H54 (cell line): ENCODE measurements at regions not wholly inside any gene's neighbourhood (a gene's known extent, or its start where the extent isn't known, plus 50 kb on each side); places are given as distances from the start of the nearest gene placed in this dataset.

ENCODE experiments used
- DNase-seq: peaks from one replicate; pipeline ENCODE4 v3.0.0; 2011; ENCODE audit warnings: low spot score, mixed read lengths; ENCODE audit not compliant: insufficient read length
- FAIRE-seq: peaks from 3 replicates; lab custom pipeline; 2011; peaks lifted over from hg19 to GRCh38; lab: Jason Lieb, UNC
- POLR2A ChIP-seq: IDR thresholded peaks from 2 replicates; pipeline ENCODE4 v1.6.1; 2011; ENCODE audit warnings: low read depth, mild to moderate bottlenecking, low read length

- TF ChIP-seq POLR2A, result no peak
- FAIRE-seq (no peak), DNase-seq (peak; percentile 86)
These were observed 103.2 kb upstream of the DUSP22 start for GRCh38 chr6:188821-189655.

- DNase-seq (no peak), FAIRE-seq (no peak)
- no peak for TF ChIP-seq POLR2A
These were observed 102.6 kb upstream of the DUSP22 start for GRCh38 chr6:189676-190075.

- TF ChIP-seq POLR2A, result no peak
- no peak for FAIRE-seq
- no peak for DNase-seq
These were observed 101.5 kb upstream of the DUSP22 start for GRCh38 chr6:190596-191395.

- DNase-seq, result no peak
- TF ChIP-seq POLR2A, result no peak
- FAIRE-seq, result no peak
These were observed 100.6 kb upstream of the DUSP22 start for GRCh38 chr6:191487-192312.

- TF ChIP-seq POLR2A, result no peak
- DNase-seq, result no peak
- no peak for FAIRE-seq
These were observed 100.0 kb upstream of the DUSP22 start for GRCh38 chr6:192313-192664.

GRCh38 chr6:193180-193579, 99.1 kb upstream of the DUSP22 start:
- no peak for DNase-seq
- TF ChIP-seq POLR2A, result no peak
- FAIRE-seq, result no peak

GRCh38 chr6:193773-194310, 98.4 kb upstream of the DUSP22 start:
- no peak for DNase-seq
- TF ChIP-seq POLR2A, result no peak
- no peak for FAIRE-seq

- FAIRE-seq, result no peak
These were observed 96.4 kb upstream of the DUSP22 start for GRCh38 chr6:195861-196360.

GRCh38 chr6:196543-196942, 95.7 kb upstream of the DUSP22 start:
- no peak for TF ChIP-seq POLR2A
- FAIRE-seq, result no peak
- no peak for DNase-seq

More at GRCh38 chr6:195861-196360, 96.4 kb upstream of the DUSP22 start:
- DNase-seq, result no peak
- no peak for TF ChIP-seq POLR2A

- FAIRE-seq (no peak), DNase-seq (no peak)
- no peak for TF ChIP-seq POLR2A
These were observed 88.6 kb upstream of the DUSP22 start for GRCh38 chr6:203661-204060.

- no peak for TF ChIP-seq POLR2A
- DNase-seq (no peak), FAIRE-seq (no peak)
These were observed 86.0 kb upstream of the DUSP22 start for GRCh38 chr6:206264-206663.

GRCh38 chr6:208364-208763, 83.9 kb upstream of the DUSP22 start:
- TF ChIP-seq POLR2A, result no peak
- DNase-seq (no peak), FAIRE-seq (no peak)

- DNase-seq, result no peak
- TF ChIP-seq POLR2A, result no peak
- FAIRE-seq, result no peak
These were observed 83.3 kb upstream of the DUSP22 start for GRCh38 chr6:208938-209337.

- no peak for TF ChIP-seq POLR2A
- DNase-seq (no peak), FAIRE-seq (no peak)
These were observed 82.7 kb upstream of the DUSP22 start for GRCh38 chr6:209432-210103.
